Lung (tissue), 11 donors: ENCODE measurements at regions not wholly inside any gene's neighbourhood (a gene's known extent, or its start where the extent isn't known, plus 50 kb on each side); places are given as distances from the start of the nearest gene placed in this dataset.

ENCODE experiments used
- ATAC-seq: fragments of 200-7000 bp; cut with Tn5 transposase; one replicate; pipeline ENCODE4 v1.9.1; 2020; ENCODE audit warnings: moderate number of reproducible peaks; ENCODE audit not compliant: insufficient read depth, low FRiP score
- DNase-seq, 3 donors: peaks; one replicate each; pipeline ENCODE4 v3.0.0-alpha.2; 2013 to 2017
- H3K27ac ChIP-seq, 2 donors: one replicate each; pipeline ENCODE4 v1.5.1; 2013; ENCODE audit warnings: mild to moderate bottlenecking in 2 of 2, moderate library complexity in 2 of 2, control low read depth in 1 of 2, inconsistent platforms in 1 of 2, low read depth in 1 of 2, low read length in 1 of 2
- H3K27me3 ChIP-seq, 3 donors: one replicate each; pipeline ENCODE4 v1.5.1; 2013; ENCODE audit warnings: low read length in 2 of 3; ENCODE audit not compliant: control insufficient read depth in 3 of 3, insufficient read depth in 3 of 3
- H3K36me3 ChIP-seq, 4 donors: one replicate each; pipeline ENCODE4 v1.5.1; 2013; ENCODE audit warnings: low read length in 4 of 4, mild to moderate bottlenecking in 1 of 4, moderate library complexity in 1 of 4; ENCODE audit not compliant: control insufficient read depth in 4 of 4, insufficient read depth in 4 of 4
- H3K4me1 ChIP-seq, 5 donors: one replicate each; pipeline ENCODE4 v1.5.1; 2013; ENCODE audit warnings: low read length in 5 of 5, mild to moderate bottlenecking in 2 of 5, moderate library complexity in 1 of 5; ENCODE audit not compliant: control insufficient read depth in 5 of 5, insufficient read depth in 5 of 5
- H3K4me3 ChIP-seq: one replicate; pipeline ENCODE4 v1.5.1; 2013; ENCODE audit warnings: mild to moderate bottlenecking, control low read depth, moderate library complexity
- H3K9ac ChIP-seq, 2 donors: one replicate each; pipeline ENCODE4 v1.5.1; 2013; ENCODE audit warnings: low read length in 2 of 2, control low read depth in 1 of 2; ENCODE audit not compliant: insufficient read depth in 1 of 2
- H3K9me3 ChIP-seq, 4 donors: one replicate each; pipeline ENCODE4 v1.5.1; 2013; ENCODE audit warnings: low read length in 3 of 4, mild to moderate bottlenecking in 1 of 4, moderate library complexity in 1 of 4; ENCODE audit not compliant: control insufficient read depth in 4 of 4, insufficient read depth in 3 of 4
- WGBS, 2 donors: extraction: QIAGEN DNeasy Blood & Tissue Kit; methylation state at CpG; one replicate each; pipeline ENCODE4 v1.1.7; 2013; 5-methylcytosine and 5-hydroxymethylcytosine counted together
- TF ChIP-seq, protein P1 (sequence below): IDR thresholded peaks from 2 replicates; pipeline ENCODE4 v1.5.1; 2012; ENCODE audit warnings: mild to moderate bottlenecking; ENCODE audit errors: control extremely low read depth, extremely low read depth
- donor health status: control.
- donor health status: control.
- donor health status: Bipolar disorder and iron deficiency.
- donor health status: healthy.
- donor health status: DM: yes; HTN: yes; CAD: no.

DNA sequence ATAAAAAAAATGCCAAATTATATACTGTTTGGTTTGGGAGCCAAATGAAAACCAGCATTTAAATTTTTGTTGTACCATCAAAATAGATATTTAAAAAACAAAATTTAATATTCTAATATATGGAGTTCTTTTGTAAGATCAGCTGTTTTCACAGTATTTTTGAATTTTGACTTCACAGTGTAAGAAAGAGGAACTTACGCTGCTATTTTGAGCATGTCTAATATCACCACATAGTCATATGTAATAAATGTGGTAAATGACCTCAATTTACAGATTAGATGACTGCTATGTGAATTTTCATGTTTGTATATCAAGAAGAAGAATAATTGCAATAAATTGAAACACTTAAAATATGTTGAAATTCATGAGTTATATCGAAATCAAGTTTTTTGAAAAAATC is 189.6 kb downstream of the ARRDC4 start:
- no peak overlapping the region for H3K4me3 ChIP-seq
- WGBS, 2 donors = 41 to 75% methylated on average over 2 of the region's 2 CpGs
- no peak for ATAC-seq

GRCh38 chr15:98150536-98150935 is 190.0 kb downstream of the ARRDC4 start:
- 27 to 37% methylated on average over 3 of the region's 3 CpGs for WGBS, 2 donors
- TF ChIP-seq, protein P1, sequence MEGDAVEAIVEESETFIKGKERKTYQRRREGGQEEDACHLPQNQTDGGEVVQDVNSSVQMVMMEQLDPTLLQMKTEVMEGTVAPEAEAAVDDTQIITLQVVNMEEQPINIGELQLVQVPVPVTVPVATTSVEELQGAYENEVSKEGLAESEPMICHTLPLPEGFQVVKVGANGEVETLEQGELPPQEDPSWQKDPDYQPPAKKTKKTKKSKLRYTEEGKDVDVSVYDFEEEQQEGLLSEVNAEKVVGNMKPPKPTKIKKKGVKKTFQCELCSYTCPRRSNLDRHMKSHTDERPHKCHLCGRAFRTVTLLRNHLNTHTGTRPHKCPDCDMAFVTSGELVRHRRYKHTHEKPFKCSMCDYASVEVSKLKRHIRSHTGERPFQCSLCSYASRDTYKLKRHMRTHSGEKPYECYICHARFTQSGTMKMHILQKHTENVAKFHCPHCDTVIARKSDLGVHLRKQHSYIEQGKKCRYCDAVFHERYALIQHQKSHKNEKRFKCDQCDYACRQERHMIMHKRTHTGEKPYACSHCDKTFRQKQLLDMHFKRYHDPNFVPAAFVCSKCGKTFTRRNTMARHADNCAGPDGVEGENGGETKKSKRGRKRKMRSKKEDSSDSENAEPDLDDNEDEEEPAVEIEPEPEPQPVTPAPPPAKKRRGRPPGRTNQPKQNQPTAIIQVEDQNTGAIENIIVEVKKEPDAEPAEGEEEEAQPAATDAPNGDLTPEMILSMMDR = no peak
- H3K9ac ChIP-seq = no peak overlapping the region
- peaks cover 0 to 7% (median 0%) of the 10 kb centered on the region in 4 donors for H3K9me3 ChIP-seq
- no peak overlapping the region for H3K27ac ChIP-seq
- H3K36me3 ChIP-seq = no peaks in the 10 kb centered on the region
- H3K4me3 ChIP-seq = no peak overlapping the region
- DNase-seq (peak in 1 of 3 donors; percentile 21), ATAC-seq (no peak)
- peaks cover 0 to 2% (median 0%) of the 10 kb centered on the region in 5 donors for H3K4me1 ChIP-seq
- peaks cover 0 to 3% (median 0%) of the 10 kb centered on the region in 3 donors for H3K27me3 ChIP-seq

More for the DNA sequence above, 189.6 kb downstream of the ARRDC4 start:
- no peaks in the 10 kb centered on the region for H3K36me3 ChIP-seq
- no peak for DNase-seq
- TF ChIP-seq, protein P1 = no peak
- H3K27me3 ChIP-seq = peaks cover 0 to 3% (median 0%) of the 10 kb centered on the region in 3 donors
- no peak overlapping the region for H3K27ac ChIP-seq
- peaks cover 0 to 7% (median 0%) of the 10 kb centered on the region in 4 donors for H3K9me3 ChIP-seq
- H3K9ac ChIP-seq = no peak overlapping the region
- H3K4me1 ChIP-seq = peaks cover 0 to 2% (median 0%) of the 10 kb centered on the region in 5 donors

DNA sequence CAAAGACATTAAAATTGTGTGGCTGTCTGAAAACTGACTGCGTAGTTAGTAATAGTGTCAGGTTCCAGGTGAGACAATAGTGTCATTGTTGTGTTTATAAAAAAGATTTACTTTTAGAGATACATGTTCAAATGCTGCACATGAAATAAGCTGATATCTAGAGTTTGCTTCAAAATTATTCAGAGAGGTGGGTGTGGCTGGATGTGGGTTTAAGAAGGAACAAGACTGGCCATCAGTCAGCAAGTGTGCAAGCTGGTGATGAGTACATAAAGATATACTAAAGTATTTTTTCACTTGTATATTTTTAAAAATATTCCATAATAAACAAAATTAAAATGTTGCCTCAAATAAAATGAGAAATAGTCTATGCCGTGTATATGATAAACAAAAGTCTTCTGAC is 190.6 kb downstream of the ARRDC4 start:
- H3K9me3 ChIP-seq = peaks cover 0 to 7% (median 0%) of the 10 kb centered on the region in 4 donors
- H3K4me3 ChIP-seq = no peak overlapping the region
- H3K36me3 ChIP-seq = no peaks in the 10 kb centered on the region
- peaks cover 0 to 2% (median 0%) of the 10 kb centered on the region in 5 donors for H3K4me1 ChIP-seq
- peaks cover 0 to 3% (median 0%) of the 10 kb centered on the region in 3 donors for H3K27me3 ChIP-seq
- TF ChIP-seq, protein P1 = no peak
- no peak for ATAC-seq
- H3K9ac ChIP-seq = no peak overlapping the region
- H3K27ac ChIP-seq = no peak overlapping the region
- 71 to 84% methylated on average over 2 of the region's 2 CpGs for WGBS, 2 donors
- no peak for DNase-seq

DNA sequence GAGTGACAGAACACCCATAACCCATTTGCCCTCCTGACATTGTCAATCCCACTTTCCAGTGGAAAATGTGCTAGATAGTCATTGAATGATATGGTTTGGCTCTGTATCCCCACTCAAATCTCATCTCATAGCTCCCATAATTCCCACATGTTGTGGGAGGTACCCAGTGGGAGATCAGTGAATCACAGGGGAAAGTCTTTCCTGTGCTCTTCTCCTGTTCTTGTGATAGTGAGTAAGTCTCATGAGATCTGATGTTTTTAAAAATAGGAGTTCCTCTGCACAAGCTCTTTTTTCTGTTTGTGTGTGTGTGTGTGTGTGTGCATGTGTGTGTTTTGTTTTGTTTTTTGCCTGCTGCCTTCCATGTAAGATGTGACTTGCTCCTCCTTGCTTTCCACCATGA is 191.7 kb downstream of the ARRDC4 start:
- H3K9me3 ChIP-seq = peaks cover 0 to 7% (median 0%) of the 10 kb centered on the region in 4 donors
- no peak overlapping the region for H3K4me3 ChIP-seq
- peaks cover 0 to 2% (median 0%) of the 10 kb centered on the region in 5 donors for H3K4me1 ChIP-seq
- no peak overlapping the region for H3K9ac ChIP-seq
- no peaks in the 10 kb centered on the region for H3K36me3 ChIP-seq
- DNase-seq (no peak), ATAC-seq (no peak)
- H3K27ac ChIP-seq = no peak overlapping the region
- TF ChIP-seq, protein P1 = no peak
- H3K27me3 ChIP-seq = peaks cover 0 to 3% (median 0%) of the 10 kb centered on the region in 3 donors
